Activated CD8-positive, alpha-beta memory T cell treated with anti-CD3 and anti-CD28 coated beads, Interleukin-2, amount 50 U/mL, for 1 hour (primary cell): ENCODE measurements at regions not wholly inside any gene's neighbourhood (a gene's known extent, or its start where the extent isn't known, plus 50 kb on each side); places are given as distances from the start of the nearest gene placed in this dataset.

ENCODE experiments used
- DNase-seq: peaks from one replicate; pipeline ENCODE4 v3.0.0-alpha.2; 2020; ENCODE audit errors: extremely low read depth

DNA sequence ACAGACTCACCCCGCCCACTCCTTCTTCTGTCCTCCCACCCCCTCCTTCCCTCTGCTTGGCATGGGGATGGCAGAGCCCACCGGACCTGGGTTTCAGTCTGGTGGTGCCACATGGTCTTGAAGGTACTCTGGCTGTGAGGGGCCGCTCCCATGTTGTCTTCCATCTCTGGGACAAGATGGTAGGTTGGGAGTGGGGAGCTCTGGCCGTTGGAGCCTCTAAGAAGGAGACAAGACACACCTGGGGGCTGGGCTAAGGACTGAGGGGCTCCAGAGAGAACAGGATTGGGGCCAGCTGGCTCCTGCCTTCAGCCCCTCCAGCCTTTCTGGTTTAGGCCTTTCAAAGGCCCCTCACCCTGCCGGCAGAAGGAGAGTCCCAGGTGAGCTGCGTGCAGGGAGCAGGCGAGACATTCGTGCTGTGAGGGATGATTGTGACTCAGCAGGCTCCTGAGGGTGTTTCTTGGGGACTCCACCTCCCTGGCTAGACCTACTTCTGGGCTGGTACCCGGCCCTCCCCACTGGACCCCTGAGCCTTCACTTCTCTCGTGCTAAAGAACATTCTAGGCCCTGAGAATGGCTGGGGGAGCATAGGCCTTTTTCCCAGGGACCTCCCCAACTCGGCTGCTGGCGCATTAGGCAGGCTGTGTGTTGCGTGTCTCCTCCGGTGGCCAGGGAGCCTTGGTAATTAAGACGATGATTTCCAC is 128.2 kb upstream of the HAAO start:
- DNase-seq: no peak

DNA sequence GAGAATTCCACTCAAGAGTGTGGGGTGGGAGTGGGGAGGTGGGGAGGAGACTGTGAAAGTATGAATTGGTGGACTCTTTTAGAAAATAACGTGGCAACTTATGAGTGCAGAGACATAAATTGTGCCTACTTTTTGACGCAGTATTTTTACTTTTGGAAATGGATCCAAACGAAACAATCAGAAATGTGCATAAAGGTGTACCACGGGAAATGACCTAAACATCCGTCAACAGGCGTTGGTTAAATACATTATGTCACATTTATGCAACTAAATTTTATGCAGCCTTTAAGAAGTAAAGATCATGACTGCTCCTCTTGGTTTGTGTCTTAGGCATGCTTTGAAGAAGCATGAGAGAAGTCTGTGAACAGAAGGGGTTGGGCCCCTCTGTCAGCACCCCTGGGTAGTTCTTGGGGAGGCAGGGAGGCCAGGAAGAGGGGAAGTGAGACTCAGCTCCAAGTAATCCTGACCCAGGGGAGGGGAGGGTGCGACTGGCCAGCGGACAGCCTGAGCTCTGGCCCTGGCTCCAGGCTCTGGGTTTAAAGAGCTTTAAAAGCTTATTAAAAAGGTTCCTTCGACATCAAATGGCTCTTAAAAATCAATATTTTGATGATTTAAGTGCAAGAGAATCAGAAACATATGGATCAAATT is 126.4 kb upstream of the HAAO start:
- DNase-seq: no peak

DNA sequence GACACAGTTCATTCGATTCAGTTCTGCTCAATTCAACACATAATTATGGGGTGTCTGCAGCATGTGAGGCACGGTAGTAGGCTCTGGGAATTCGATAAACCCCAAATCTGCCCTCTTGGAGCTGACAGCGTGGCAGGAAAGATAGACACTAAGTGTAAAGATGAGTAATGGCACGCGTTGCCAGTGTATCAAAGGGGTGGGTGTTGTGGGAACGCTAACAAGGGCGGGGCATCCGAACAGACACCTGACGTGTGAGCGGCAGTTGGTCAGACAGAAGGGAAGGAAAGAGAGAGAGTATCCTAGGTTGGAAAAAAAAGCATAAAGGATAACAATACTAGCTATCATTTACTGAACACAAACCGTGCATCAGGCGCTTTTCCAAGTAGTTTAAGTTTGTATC is 125.7 kb upstream of the HAAO start:
- DNase-seq: no peak

DNA sequence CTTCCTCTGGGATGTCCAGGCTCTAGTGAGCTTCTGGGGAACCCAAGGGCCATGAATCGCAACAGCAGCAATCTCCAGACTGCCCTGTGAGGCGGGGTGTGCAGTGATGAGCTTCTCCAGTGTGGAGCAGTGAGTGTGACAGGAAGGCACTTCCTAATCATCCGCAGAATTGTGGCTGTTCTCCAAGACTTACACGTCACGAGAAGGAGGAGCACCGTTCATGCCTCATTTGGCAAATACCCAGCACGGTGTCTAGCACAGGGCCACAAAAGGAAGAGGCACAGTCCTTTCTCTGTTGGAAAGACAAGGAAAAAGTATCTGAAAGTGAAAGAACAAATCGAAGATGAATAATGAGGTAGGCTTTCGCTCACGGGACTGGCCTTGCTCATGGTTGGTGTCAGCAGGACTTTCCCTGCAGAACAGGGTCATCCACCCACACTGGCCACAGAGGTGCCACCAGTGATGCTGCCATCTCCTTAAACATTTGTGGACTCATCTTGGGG is 125.1 kb upstream of the HAAO start:
- DNase-seq: no peak

DNA sequence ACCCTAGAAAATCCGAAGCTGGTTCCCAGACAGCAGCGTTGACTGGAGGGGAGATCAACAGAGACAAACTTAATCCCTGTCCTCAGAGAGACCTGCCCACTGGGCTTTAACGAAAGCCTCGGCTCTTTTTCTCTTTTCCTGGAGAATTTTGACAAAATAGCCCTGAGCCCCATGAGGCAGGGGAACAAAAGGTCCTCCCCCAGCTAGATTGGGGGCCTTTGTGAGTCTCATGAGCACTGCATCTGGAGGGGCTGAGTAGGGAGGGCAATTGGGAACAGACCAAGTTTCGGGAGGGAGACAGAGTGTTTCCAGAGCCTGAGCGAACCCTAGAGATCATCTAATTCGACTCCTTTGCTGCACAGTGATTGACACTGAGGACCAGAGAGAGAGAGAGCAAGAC is 123.9 kb upstream of the HAAO start:
- DNase-seq: no peak

DNA sequence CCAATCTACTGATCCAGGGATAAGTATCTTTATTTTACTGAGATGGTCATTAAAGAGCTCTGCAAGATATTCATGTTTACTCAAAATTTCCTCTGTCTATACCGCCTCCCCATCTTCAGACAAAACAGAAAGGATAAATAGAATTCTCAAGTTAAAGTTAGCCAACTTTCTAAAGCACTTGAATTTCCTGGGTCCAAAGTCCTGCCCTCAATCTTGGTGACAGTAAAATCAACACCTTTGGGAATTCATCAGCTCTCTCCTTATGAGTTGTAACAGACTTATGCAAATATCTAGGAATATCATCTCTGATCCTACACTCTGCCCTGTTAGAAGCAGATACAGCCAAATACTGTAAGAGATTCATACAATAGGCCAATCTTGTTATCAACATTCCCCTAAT is 122.5 kb upstream of the HAAO start:
- no peak for DNase-seq

DNA sequence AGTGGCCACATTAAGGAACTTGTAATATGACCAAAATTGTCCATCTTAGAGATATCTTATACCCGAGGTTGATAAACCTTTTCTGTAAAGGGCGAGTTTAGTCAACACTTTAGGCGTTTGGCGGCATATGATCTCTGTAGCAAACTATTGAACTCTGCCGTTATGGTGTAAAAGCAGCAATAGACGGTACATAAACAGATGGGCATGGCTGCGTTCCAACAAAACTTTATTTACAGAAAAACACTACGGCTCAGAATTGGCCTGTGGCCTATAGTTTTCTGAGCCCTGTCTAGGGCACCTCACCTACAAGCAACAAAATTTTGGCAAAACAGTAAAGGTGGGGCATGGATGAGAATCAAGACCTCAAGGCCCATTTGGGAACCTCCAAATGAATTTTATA is 121.9 kb upstream of the HAAO start:
- DNase-seq: no peak

DNA sequence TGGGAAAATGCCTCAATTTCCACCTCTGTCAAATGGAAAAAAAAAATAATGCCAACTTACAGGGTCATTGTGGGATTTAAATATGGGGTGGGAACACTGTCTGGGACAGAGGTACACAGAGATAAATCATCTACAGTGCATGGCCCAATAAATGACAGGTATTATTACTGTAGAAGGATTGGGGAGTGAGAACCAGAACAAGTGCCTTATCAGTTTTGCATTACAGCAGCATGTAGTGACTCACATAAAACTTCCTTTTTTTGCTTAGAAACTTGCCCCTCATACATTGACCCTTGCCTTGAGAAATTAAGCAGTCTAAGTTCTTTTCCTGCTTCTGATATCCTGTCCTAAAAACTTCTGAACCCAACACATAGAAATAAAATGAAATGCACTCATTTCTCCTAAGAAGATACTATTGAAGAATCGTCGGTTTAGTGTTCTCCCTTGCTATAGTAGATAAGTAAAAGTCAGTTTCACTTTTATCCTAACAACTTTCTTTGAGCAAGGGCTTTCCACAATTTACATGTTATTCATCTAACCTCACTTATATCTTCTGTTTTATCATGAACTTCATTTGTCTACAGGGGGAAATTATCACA is 121.0 kb upstream of the HAAO start:
- DNase-seq: no peak

DNA sequence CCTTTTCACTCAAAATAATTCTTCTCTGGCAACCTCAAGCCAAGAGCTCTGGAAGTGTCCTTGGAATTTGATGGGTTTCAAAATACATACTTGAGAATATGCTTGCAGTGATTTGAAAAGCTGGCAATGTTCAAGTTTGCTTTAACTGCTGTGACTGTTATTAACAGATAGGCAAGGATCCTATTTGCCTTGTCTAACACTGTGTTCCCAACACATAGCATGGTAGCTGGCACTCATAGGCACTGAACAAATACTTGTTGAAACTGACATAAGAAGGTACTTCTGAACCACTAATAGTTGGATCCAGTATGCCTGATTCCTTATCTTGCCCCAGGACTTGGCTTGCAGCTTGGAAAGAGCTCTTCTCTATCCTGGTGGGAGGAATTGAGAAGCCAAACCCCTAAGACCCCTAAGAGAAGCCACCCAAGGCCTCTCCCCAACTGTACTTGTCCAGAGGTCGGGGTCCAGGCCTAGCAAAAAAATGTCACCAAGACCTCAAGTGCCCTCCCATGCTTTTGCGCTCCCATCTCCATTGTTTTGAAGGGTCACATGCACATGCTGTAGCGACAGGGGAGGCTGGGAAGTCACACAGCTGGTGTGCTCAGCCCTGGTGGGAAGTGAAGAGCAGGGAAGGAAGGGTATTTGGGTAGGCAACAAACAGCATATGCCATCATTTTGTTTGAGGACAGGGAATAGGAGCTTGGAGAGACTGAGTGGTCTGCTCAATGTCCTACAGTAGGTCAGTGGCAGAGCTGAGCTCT is 118.4 kb upstream of the HAAO start:
- no peak for DNase-seq

DNA sequence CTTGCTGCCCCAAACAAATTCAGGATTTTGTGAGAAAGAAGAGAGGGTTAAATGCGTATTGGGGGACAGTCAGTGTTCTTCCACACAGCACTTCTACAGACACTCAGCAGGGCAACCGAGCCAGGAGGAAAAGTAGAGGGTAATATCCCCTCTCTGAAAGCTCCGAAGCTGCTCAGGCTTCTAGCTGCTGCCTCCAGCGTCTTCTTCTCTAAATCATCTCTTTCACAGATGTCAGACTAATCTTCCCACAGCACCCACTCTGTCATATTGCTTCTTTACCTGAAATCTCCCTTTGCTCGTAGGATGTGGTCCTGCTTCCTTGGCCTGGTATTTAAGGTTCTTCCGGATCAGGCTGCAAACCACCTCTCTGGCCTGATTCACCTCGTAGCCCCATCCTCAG is 117.6 kb upstream of the HAAO start:
- no peak for DNase-seq

DNA sequence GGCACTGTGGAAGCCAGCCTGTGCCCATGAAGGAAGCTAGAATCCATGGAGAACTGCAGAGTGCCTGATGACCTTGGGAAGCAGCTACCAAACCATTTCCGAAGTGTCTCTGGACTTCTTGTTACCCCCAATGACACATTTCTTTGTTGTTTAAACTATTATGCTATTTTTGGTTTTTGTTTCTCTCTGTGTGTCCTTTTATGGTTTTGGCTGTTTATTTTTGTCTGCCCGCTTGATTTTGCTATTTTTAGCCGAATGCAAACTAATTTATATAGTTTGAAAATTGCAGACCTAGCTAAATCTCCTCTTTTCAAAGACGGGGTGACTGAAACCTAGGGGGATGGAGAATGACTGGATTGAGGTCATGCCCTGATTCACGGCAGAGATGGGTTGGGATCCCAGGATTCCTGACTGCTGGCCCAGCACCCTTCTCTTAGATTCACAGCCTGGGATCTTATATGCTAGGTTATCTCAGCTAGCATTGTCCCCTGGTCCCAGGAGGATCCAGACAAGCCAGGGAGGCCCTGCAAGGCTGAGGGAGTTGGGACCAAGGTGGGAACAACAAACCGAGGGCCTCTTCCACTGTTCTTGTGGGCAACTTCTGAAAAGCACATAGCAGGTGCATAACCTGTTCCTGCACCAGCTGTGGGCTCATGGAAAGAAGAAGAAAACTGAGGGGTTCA is 116.3 kb upstream of the HAAO start:
- DNase-seq: no peak

DNA sequence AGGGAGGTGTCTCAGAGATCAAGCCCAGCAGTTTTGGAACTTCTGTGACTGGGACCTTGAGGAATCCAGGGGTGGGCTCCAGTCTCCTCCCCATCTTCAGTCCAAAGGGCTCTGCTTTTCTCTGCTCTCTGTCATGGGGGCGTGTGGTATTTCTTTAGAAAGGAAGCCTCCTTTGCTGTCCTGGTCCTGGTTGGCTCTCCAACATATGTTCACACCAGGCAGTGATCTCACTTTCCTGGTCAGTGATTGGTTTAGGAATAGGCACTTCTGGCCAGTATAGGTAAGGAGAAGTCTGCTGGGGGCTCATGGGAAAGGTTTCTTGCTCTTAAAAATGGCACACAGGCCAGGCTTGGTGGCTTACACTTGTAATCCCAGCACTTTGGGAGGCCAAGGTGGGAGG is 115.5 kb upstream of the HAAO start:
- DNase-seq: no peak

DNA sequence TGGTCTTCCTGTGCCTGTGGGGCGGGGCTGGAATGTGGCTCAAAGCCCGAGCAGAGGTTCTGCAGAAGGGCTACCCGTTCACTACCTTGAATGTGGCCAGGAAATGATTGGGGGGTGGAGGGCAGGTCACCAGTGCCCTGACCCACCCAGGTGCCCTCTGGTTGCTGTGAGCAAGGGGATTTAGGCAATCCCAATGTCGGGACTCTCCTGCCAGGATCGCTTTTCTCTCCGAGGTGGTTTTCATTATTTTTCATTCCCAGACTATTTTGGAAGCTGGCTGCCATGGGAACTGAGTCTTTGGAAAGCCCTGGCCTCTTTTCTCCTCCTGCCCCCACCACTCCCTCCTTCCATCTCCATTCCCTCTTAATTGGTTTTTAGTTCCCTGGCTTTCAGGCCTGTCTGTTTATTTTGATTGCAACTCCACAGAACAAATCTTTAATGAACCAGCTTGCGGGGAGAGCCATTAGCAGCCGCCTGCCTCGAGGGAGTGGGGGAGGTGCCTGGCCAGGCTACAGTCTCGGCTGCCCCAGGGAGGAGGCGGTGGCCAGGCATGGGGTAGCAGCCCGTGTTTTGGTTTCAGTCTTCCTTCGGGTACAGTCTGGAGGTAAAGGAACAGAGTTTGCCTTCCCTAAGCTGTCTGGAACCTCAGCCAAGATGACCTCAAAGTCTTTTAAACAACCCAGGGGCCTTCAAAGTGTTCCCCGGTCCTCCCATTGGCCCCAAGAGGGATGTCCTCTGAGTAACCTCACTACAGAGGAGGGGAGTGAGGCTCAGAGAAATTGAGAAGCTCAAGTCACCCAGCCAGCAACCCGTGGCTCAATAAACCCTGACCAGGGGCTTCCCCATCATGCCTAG is 114.4 kb upstream of the HAAO start:
- DNase-seq: no peak

DNA sequence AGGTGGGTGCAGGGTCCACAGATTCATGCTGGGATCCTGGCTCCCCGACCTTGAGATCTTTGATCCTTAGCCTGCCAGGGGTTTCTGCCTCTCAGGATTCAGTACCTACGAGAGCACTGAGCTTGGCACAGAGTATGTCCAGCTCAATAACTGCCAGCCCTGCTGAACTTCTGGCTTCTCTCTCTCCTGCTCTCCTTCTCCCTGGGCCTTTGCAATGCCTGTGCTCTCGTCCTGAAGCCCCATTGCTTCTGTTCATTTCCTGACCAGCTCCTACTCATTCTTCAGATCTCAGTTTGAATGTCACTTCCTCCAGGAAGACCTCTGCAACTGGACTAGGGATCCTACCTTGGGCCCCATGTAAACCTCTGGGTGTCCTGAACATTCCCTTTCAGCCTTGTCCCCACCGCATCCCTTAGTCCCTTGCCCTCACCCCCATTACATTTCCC is 113.8 kb upstream of the HAAO start:
- no peak for DNase-seq

DNA sequence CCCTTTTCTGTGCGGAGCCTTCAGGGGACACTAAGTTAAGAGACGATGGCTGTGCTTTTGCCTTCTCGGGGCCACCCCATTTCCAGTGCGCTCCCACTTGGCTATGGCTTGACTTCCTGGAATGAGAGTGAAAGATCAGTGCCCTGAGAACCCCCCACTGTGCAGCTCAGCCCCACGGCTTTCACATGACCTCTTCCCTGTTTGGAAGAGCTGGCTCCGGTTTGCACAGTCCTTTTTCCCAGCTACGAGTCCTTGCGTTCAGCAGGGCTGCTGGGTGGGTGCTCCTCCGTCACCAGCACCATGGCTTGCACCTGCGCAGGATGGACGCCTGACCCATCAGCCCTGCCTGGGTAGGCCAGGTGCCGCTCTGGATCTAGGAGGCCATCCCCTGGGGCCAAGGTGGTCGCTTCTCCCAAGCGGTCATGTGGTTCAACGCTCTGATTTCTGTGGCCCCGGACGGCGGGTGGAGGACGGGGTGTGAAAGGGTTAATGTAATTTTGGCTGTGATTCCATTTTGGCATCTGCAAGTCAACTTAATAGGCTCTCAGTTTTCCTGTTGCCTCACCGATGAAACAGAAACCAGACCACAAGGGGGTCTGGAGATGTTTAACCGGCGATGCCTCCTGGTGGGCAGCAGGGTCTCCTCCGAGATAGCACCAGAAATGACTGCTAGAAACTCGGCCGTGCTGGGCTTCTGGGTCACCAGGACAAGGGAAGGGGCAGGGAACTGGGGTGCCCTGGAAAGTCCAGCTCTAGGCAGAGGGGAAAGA is 113.1 kb upstream of the HAAO start:
- no peak for DNase-seq

DNA sequence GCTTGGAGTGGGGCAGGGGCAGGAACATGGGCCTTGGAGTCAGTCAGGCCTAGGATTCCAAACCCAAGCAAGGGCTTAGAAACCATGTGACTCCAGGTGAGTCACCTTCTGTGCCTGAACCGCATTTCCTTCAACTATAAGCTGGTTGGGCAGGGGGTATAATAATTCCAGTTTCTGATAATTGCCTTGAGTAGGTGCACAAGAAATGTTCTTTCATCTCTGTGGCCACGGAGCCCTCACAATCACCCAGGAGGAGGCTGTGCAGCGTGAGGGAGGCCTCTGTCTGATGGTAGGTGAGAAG is 112.1 kb upstream of the HAAO start:
- no peak for DNase-seq

DNA sequence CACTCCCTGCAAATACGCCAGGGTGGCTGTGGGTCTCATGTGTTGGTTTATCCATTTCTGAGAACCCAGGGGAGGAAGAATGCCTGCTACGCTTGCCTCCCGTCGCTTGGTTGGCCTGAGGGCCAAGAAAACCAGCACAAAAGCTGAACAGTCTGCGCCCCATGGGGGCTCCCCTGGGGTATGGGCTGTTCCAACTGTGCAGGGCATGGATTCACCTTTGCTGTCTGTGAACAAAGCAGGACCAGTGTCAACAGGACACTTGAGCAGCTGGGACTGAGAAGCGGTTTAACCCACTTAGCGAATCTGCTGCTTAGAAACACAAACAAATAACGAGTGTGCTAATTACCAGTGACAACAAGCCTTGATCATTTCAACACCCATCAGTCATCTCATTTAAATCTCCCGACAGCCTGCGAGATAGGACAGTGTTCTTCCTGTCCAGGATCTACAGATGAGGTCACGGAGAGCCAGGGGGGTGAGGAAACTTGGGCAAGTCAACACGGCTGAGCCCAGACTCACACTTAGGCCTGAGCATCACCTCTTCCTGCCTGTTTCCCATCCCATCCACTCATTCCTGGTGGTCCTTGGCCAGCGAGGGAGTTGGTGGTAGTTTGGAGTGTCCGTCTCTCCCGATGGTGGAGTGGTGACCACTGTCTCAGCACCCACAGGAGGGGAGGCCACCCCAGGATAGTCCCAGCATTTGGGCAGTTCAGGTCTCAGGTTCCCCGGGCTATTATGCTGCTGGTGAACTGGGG is 111.6 kb upstream of the HAAO start:
- DNase-seq: no peak

DNA sequence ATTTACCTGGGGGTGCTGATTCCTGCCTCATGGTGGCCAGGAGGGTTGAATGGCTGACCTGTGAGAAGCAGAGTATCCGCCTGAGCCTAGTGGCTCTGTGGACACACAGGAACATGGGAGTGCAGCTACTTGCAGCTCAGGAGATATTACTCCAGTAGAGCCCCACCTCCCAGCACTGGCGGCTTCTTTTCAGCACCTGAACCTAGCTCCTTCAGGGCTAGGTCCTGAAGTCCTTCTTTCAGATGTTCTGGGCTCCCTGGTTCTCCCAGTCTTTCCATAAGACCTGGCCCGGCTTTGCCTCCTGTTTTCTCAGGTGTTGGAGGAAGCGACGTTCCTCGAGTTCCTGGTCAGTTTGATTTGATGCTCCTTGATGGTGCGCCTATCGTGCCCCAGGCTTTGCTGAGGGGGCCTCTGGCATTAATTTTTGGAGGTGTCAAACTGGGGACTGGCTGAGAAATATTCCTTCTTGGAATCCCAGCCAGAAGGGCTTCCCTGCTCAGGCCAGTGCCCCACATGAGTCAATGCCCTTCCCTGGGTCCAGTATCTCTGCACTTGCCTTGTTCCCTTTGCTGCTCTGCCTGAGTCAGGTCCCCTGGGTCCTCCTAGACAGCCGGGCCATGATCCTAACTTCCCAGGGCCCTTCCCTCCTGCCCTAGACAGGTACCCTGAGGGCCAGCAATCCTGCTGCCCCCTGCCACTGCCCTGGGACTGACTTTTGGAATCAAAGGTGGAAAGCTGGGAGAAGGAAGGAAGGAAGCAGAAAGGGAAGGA is 110.7 kb upstream of the HAAO start:
- DNase-seq: no peak
